ENCODE measurements at regions not wholly inside any gene's neighbourhood (a gene's known extent, or its start where the extent isn't known, plus 50 kb on each side); places are given as distances from the start of the nearest gene placed in this dataset.

DNA sequence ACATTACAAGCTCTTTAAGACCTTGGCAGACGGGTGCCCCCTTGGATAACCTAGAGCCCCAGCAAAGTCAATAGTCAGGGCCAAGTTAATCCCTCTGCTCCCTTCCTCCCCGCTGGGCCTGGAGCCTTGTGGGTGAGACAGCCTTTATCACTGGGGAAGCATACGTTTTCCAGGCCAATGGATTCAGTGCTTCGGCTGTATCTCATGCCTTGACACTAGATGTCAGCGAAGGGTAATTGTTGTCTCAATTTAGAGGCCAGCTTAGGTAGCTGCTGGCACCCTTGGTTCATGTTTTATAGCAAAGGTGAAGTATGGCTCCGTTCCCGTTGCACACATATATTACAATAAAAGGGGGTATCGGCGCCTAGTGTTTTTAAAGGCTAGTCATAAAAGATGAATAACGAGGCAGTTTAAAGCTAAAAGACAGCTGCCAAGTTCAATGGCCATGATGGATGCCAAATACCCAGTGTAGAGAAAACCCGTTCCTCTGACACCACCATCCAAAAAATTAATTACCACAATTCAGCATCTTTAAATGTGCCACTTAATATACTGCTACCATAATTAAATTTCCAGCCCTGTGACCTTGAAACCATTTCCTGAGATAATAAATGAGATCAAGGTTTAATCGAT is 52.3 kb upstream of the BNIP2 start:
- no peaks in the 10 kb centered on the region for H3K36me3 Mint-ChIP-seq (ENCODE audit: low read depth, unreplicated experiment)
- Histone ChIP-seq H3K79me2 (ENCODE audit: insufficient read depth, low read length) (no peaks in the 10 kb centered on the region), H3K4me1 (ENCODE audit: insufficient read depth, low read length) (no peaks in the 10 kb centered on the region), H4K20me1 (ENCODE audit: insufficient read depth, low read length) (no peaks in the 10 kb centered on the region), H3K4me2 (ENCODE audit: low read length) (no peak overlapping the region), H3K36me3 (ENCODE audit: insufficient read depth, low read length) (no peaks in the 10 kb centered on the region), H3K4me3 (ENCODE audit: insufficient read depth, low read depth, low read length) (no peak overlapping the region), H3K9me3 (ENCODE audit: insufficient read depth, low read depth, low read length) (peaks cover 5% of the 10 kb centered on the region), H3K27me3 (ENCODE audit: insufficient read depth, low read length) (peaks cover 8% of the 10 kb centered on the region), H2AFZ (ENCODE audit: low read depth, low read length) (no peak overlapping the region), H3K27ac (ENCODE audit: low read depth, low read length) (no peak overlapping the region), H3K9ac (ENCODE audit: low read length) (no peak overlapping the region)
- FAIRE-seq: no peak
- no peaks in the 10 kb centered on the region for H3K4me1 Mint-ChIP-seq (ENCODE audit: low read depth, unreplicated experiment)
- H3K27ac Mint-ChIP-seq (ENCODE audit: unreplicated experiment): no peak overlapping the region
- peaks cover 11% of the 10 kb centered on the region for H3K9me3 Mint-ChIP-seq (ENCODE audit: unreplicated experiment)
- DNase-seq (ENCODE audit: low read depth): no peak
- TF ChIP-seq, protein P1, sequence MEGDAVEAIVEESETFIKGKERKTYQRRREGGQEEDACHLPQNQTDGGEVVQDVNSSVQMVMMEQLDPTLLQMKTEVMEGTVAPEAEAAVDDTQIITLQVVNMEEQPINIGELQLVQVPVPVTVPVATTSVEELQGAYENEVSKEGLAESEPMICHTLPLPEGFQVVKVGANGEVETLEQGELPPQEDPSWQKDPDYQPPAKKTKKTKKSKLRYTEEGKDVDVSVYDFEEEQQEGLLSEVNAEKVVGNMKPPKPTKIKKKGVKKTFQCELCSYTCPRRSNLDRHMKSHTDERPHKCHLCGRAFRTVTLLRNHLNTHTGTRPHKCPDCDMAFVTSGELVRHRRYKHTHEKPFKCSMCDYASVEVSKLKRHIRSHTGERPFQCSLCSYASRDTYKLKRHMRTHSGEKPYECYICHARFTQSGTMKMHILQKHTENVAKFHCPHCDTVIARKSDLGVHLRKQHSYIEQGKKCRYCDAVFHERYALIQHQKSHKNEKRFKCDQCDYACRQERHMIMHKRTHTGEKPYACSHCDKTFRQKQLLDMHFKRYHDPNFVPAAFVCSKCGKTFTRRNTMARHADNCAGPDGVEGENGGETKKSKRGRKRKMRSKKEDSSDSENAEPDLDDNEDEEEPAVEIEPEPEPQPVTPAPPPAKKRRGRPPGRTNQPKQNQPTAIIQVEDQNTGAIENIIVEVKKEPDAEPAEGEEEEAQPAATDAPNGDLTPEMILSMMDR (IDR thresholded peaks at IDR 0.05; ENCODE audit: insufficient read depth, low read depth, low read length): no peak
- TF ChIP-seq EZH2 (IDR thresholded peaks at IDR 0.05; ENCODE audit: insufficient read depth, low read length): no peak
- no peak overlapping the region for H3K4me3 Mint-ChIP-seq (ENCODE audit: unreplicated experiment)
- H3K27me3 Mint-ChIP-seq (ENCODE audit: low read depth, unreplicated experiment): peaks cover 7% of the 10 kb centered on the region

DNA sequence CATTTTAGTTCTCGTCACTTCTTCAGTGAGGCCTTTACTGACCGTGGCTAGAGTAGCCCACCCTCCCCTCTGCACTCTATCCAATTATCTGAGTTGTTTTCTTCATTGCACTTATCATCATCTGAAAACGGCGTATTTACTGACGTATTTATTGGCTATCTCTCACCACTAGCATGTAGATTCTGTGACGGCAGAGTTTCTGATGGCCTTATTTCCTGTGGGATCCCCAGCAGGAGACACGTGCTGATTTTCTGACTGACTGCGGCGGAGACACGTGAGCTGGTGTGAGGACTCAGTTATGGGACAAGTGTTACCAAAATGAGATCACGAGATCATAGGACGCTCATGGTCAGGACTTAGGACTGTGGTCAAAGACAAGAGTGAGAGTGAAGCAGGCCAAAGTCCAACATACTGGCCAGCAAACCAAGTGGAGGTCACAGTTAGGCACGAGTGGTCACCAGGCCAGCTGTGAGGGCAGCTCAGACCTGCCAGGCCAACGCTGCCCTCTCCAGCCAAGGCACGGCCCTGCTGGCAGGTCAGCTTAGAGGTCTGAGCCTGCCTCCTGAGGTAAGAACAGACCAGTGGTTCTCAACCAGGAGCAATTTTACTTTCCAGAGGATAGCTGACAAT is 50.6 kb upstream of the BNIP2 start:
- Mint-ChIP-seq H3K4me3 (ENCODE audit: unreplicated experiment) (no peak overlapping the region), H3K27ac (ENCODE audit: unreplicated experiment) (no peak overlapping the region), H3K4me1 (ENCODE audit: low read depth, unreplicated experiment) (no peaks in the 10 kb centered on the region), H3K9me3 (ENCODE audit: unreplicated experiment) (peaks cover 11% of the 10 kb centered on the region), H3K27me3 (ENCODE audit: low read depth, unreplicated experiment) (peaks cover 6% of the 10 kb centered on the region), H3K36me3 (ENCODE audit: low read depth, unreplicated experiment) (no peaks in the 10 kb centered on the region)
- no peaks in the 10 kb centered on the region for H3K4me1 ChIP-seq (ENCODE audit: insufficient read depth, low read length)
- no peaks in the 10 kb centered on the region for H4K20me1 ChIP-seq (ENCODE audit: insufficient read depth, low read length)
- H2AFZ ChIP-seq (ENCODE audit: low read depth, low read length): no peak overlapping the region
- H3K4me3 ChIP-seq (ENCODE audit: insufficient read depth, low read depth, low read length): no peak overlapping the region
- H3K9ac ChIP-seq (ENCODE audit: low read length): no peak overlapping the region
- H3K27ac ChIP-seq (ENCODE audit: low read depth, low read length): no peak overlapping the region
- no peak for FAIRE-seq
- peaks cover 8% of the 10 kb centered on the region for H3K27me3 ChIP-seq (ENCODE audit: insufficient read depth, low read length)
- no peaks in the 10 kb centered on the region for H3K36me3 ChIP-seq (ENCODE audit: insufficient read depth, low read length)
- H3K9me3 ChIP-seq (ENCODE audit: insufficient read depth, low read depth, low read length): peaks cover 5% of the 10 kb centered on the region
- no peak overlapping the region for H3K4me2 ChIP-seq (ENCODE audit: low read length)
- DNase-seq (ENCODE audit: low read depth): no peak
- TF ChIP-seq, protein P1 (IDR thresholded peaks at IDR 0.05; ENCODE audit: insufficient read depth, low read depth, low read length): no peak
- no peak for TF ChIP-seq EZH2 (IDR thresholded peaks at IDR 0.05; ENCODE audit: insufficient read depth, low read length)
- H3K79me2 ChIP-seq (ENCODE audit: insufficient read depth, low read length): no peaks in the 10 kb centered on the region
